RWPE2 (cell line): ENCODE measurements at regions not wholly inside any gene's neighbourhood (a gene's known extent, or its start where the extent isn't known, plus 50 kb on each side); places are given as distances from the start of the nearest gene placed in this dataset.
A peak's percentile ranks its signal among the peaks of the same experiment; 100 is the strongest.
"Not testable (repeated sequence)": the region's sequence is repeated elsewhere in the genome, so short reads cannot be mapped to it uniquely, and the experiment has no call there.

Source experiments
- ATAC-seq: fragments of 200-7000 bp; cut with Tn5 transposase; 3 replicates; pipeline ENCODE4 v1.9.1; 2021; ENCODE audit warnings: low read depth
- DNase-seq: peaks from one replicate; pipeline ENCODE4 v3.0.0-alpha.2; 2020; ENCODE audit warnings: low spot score
- H3K27ac ChIP-seq: fragments of 450-650 bp; 2 replicates; pipeline ENCODE4 v1.5.1; 2017; ENCODE audit warnings: mild to moderate bottlenecking; ENCODE audit not compliant: poor library complexity, severe bottlenecking
- H3K27me3 ChIP-seq: fragments of 250-450 bp; sonication (Bioruptor Pico); 2 replicates; pipeline ENCODE4 v1.5.1; 2021; ENCODE audit warnings: mild to moderate bottlenecking, moderate library complexity; ENCODE audit not compliant: insufficient read depth, poor library complexity, severe bottlenecking
- H3K36me3 ChIP-seq: fragments of 250-450 bp; sonication (Bioruptor Pico); 2 replicates; pipeline ENCODE4 v1.5.1; 2020; ENCODE audit warnings: low read depth, mild to moderate bottlenecking, moderate library complexity
- H3K4me1 ChIP-seq: fragments of 250-450 bp; sonication (Bioruptor Pico); 2 replicates; pipeline ENCODE4 v1.5.1; 2021; ENCODE audit warnings: mild to moderate bottlenecking, moderate library complexity; ENCODE audit not compliant: insufficient read depth, poor library complexity, severe bottlenecking
- H3K4me3 ChIP-seq: fragments of 250-450 bp; sonication (Bioruptor Pico); 2 replicates; pipeline ENCODE4 v1.5.1; 2021; ENCODE audit warnings: mild to moderate bottlenecking, moderate library complexity; ENCODE audit not compliant: severe bottlenecking
- H3K9me3 ChIP-seq: fragments of 250-450 bp; sonication (Bioruptor Pico); 2 replicates; pipeline ENCODE4 v1.5.1; 2021; ENCODE audit warnings: mild to moderate bottlenecking, moderate library complexity; ENCODE audit not compliant: severe bottlenecking
- TF ChIP-seq, protein P1 (sequence below): fragments of 450-650 bp; IDR thresholded peaks from one replicate; pipeline ENCODE4 v1.5.1; 2017; ENCODE audit warnings: mild to moderate bottlenecking, moderate library complexity; ENCODE audit not compliant: poor library complexity, severe bottlenecking

DNA sequence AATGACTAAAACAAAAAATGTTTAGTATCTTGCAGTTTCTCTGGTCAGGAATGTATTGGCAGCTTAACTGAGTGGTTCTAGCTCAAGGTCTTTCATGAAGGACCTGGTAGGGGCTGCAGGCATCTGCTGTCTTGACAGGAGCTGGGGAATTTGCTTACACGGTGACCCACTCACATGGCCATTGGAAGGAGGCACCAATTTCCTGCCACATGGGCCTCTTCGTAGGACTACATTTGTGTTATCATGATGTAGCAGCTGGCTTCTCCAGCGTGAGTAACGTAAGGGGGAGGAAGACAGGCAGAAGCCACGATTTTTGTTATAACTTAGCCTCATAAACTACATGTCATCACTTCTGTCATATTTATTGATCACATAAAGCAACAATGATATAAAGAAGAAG is 376.3 kb downstream of the AMY1C start:
- no peaks in the 10 kb centered on the region for H3K9me3 ChIP-seq
- H3K36me3 ChIP-seq: no peaks in the 10 kb centered on the region
- ATAC-seq (no peak), DNase-seq (no peak)
- H3K4me1 ChIP-seq: no peaks in the 10 kb centered on the region
- H3K27ac ChIP-seq: no peak overlapping the region
- H3K4me3 ChIP-seq: no peak overlapping the region
- TF ChIP-seq, protein P1, sequence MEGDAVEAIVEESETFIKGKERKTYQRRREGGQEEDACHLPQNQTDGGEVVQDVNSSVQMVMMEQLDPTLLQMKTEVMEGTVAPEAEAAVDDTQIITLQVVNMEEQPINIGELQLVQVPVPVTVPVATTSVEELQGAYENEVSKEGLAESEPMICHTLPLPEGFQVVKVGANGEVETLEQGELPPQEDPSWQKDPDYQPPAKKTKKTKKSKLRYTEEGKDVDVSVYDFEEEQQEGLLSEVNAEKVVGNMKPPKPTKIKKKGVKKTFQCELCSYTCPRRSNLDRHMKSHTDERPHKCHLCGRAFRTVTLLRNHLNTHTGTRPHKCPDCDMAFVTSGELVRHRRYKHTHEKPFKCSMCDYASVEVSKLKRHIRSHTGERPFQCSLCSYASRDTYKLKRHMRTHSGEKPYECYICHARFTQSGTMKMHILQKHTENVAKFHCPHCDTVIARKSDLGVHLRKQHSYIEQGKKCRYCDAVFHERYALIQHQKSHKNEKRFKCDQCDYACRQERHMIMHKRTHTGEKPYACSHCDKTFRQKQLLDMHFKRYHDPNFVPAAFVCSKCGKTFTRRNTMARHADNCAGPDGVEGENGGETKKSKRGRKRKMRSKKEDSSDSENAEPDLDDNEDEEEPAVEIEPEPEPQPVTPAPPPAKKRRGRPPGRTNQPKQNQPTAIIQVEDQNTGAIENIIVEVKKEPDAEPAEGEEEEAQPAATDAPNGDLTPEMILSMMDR: no peak
- H3K27me3 ChIP-seq: peaks cover 4% of the 10 kb centered on the region

DNA sequence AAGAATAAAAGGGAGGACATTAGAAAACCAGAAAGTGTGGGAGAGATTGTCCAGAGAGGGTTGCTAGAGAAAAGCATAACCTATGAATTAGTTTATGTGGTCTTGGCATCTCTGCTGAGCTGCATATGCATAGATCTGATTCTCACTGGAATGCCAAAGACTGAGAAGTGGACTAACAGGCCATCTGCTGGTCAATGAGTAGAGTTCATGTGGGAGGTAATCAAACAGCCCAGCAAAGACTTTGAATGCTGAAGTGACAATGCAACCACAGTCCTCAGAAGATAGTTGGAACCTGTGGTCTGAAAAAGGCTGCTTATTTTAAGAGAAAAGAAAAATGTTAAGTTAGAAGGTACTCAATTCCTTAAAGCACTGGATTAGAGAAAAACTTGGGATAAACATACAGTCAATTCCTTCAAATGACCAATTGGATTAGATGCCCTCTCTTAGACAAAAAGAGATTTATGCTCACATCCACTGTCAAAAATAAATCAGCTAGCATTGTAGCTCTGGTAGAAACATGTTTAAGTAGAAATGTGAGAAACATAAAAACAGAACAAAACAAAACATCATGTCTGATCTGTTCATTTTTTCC is 382.8 kb downstream of the AMY1C start:
- Histone ChIP-seq H3K9me3 (no peaks in the 10 kb centered on the region), H3K36me3 (no peaks in the 10 kb centered on the region), H3K27me3 (no peaks in the 10 kb centered on the region), H3K27ac (no peak overlapping the region), H3K4me1 (no peaks in the 10 kb centered on the region), H3K4me3 (no peak overlapping the region)
- ATAC-seq: peak; percentile 74
- no peak for DNase-seq
- TF ChIP-seq, protein P1: peak; percentile 53

GRCh38 chr1:104135036-104135435 is 385.3 kb downstream of the AMY1C start:
- not testable (repeated sequence) for H3K27ac ChIP-seq, DNase-seq, H3K4me3 ChIP-seq, H3K4me1 ChIP-seq, H3K9me3 ChIP-seq, H3K36me3 ChIP-seq, H3K27me3 ChIP-seq, ATAC-seq

GRCh38 chr1:104136621-104137020 is 386.9 kb downstream of the AMY1C start:
- Histone ChIP-seq H3K27me3 (no peaks in the 10 kb centered on the region), H3K4me3 (no peak overlapping the region), H3K9me3 (no peaks in the 10 kb centered on the region), H3K27ac (no peak overlapping the region), H3K36me3 (no peaks in the 10 kb centered on the region), H3K4me1 (no peaks in the 10 kb centered on the region)
- TF ChIP-seq, protein P1: no peak
- ATAC-seq (no peak), DNase-seq (no peak)

- H3K27ac ChIP-seq: no peak overlapping the region
- ATAC-seq: no peak
Observed at GRCh38 chr1:104156738-104157137, 407.0 kb downstream of the AMY1C start.

More at GRCh38 chr1:104156738-104157137, 407.0 kb downstream of the AMY1C start:
- TF ChIP-seq, protein P1: no peak
- no peaks in the 10 kb centered on the region for H3K36me3 ChIP-seq
- H3K27me3 ChIP-seq: no peaks in the 10 kb centered on the region
- DNase-seq: no peak
- no peak overlapping the region for H3K4me3 ChIP-seq
- H3K4me1 ChIP-seq: no peaks in the 10 kb centered on the region
- no peaks in the 10 kb centered on the region for H3K9me3 ChIP-seq
